ENCODE measurements at regions not wholly inside any gene's neighbourhood (a gene's known extent, or its start where the extent isn't known, plus 50 kb on each side); places are given as distances from the start of the nearest gene placed in this dataset.
"Not testable (repeated sequence)": the region's sequence is repeated elsewhere in the genome, so short reads cannot be mapped to it uniquely, and the experiment has no call there.

DNA sequence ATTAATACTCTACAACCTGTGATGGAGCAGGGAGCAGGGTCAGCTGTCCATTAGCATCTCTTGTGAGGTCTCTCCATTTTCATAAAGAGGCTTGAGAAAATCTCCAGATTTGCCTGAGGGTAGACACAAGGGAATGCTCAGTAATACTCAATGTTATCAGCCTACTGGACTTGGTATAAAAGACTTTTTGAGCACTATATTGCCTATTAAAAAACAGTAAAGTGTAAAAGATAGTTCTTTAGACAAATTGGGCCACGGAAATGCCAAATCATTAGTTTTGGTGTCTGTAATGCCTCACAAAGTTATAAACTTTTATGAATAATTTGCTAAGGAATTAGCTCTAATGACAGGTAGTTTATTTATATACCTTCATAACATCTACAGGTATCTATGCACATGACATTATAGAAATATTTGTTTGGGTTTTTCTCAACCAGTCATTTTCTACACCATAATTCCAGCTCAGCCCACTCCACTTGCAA lies 1524.9 kb upstream of the TPTE start:
- H2AFZ ChIP-seq (ENCODE audit: control insufficient read depth, low read depth, low read length); H3K27ac ChIP-seq (ENCODE audit: control insufficient read depth, insufficient read depth); DNase-seq (ENCODE audit: low read depth, low spot score); H3K27me3 ChIP-seq (replicated peaks in 1 of 2; ENCODE audit: control insufficient read depth in 2 of 2, insufficient read depth in 2 of 2, low read length in 1 of 2); SMC1A ChIA-PET (ENCODE audit: uncharacterized antibody, unreplicated experiment); H3K4me2 ChIP-seq (ENCODE audit: control insufficient read depth, insufficient read depth); FAIRE-seq; H3K79me2 ChIP-seq (ENCODE audit: control insufficient read depth, insufficient read depth, low read length); H3K4me3 ChIP-seq; in situ Hi-C loops (cut with MboI); RAD21 ChIA-PET (ENCODE audit: unreplicated experiment); H3K9me3 ChIP-seq (replicated peaks; ENCODE audit: control insufficient read depth, insufficient read depth, low read length); ATAC-seq; H3K9ac ChIP-seq (ENCODE audit: control insufficient read depth, insufficient read depth, low read length); H3K4me1 ChIP-seq (ENCODE audit: control insufficient read depth, insufficient read depth, low read length); H4K20me1 ChIP-seq (ENCODE audit: control insufficient read depth, insufficient read depth); CTCF ChIA-PET; intact Hi-C loops (cut with micrococcal nuclease; ENCODE audit: unreplicated experiment); H3K36me3 ChIP-seq (ENCODE audit: control insufficient read depth in 2 of 2, insufficient read depth in 2 of 2, low read length in 1 of 2); BruUV-seq (replicated peaks); POLR2A ChIA-PET: not testable (repeated sequence)
- WGBS (ENCODE audit: insufficient coverage, insufficient replicate concordance, low lambda C conversion rate, missing lambda C conversion rate) = 0% methylated on average over 1 of the region's 1 CpG

DNA sequence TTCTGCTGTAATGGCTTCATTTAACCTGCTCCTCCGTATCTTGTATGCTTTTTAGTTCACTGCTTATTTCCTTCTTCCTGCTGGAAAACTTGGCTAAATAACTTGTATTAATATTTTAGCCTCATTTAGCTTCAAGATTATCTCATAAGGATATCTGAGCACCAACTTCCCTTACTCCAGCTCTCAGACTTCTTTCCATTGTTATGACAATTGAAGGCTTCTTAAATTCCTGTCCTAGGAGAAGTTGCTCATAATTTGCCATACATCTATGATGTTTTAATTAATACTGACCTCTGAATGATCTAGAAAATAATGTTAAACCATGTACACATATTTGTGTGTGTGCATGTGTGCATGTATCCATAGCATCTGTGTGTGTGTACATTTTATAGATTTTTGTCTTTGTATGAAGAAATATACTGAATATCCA lies 1524.4 kb upstream of the TPTE start:
- 0% methylated on average over 1 of the region's 1 CpG for WGBS (ENCODE audit: insufficient coverage, insufficient replicate concordance, low lambda C conversion rate, missing lambda C conversion rate)
- ATAC-seq (no peak), DNase-seq (ENCODE audit: low read depth, low spot score) (no peak), FAIRE-seq (no peak)
- in situ Hi-C loops (cut with MboI) (no loop called here), intact Hi-C loops (cut with micrococcal nuclease; ENCODE audit: unreplicated experiment) (no loop called here)
- H3K36me3 ChIP-seq (ENCODE audit: control insufficient read depth in 2 of 2, insufficient read depth in 2 of 2, low read length in 1 of 2) = no peaks in the 10 kb centered on the region
- no peaks in the 10 kb centered on the region for H3K79me2 ChIP-seq (ENCODE audit: control insufficient read depth, insufficient read depth, low read length)
- no peaks in the 10 kb centered on the region; the same call in 2 of the 3 replicates for H3K9me3 ChIP-seq (replicated peaks; ENCODE audit: control insufficient read depth, insufficient read depth, low read length)
- no peak overlapping the region for H3K27ac ChIP-seq (ENCODE audit: control insufficient read depth, insufficient read depth)
- no peaks in the 10 kb centered on the region for H3K27me3 ChIP-seq (replicated peaks in 1 of 2; ENCODE audit: control insufficient read depth in 2 of 2, insufficient read depth in 2 of 2, low read length in 1 of 2)
- no peaks in the 10 kb centered on the region for H3K4me1 ChIP-seq (ENCODE audit: control insufficient read depth, insufficient read depth, low read length)
- POLR2A ChIA-PET = no interaction called here
- no peak overlapping the region for H3K4me2 ChIP-seq (ENCODE audit: control insufficient read depth, insufficient read depth)
- no peak overlapping the region for H3K9ac ChIP-seq (ENCODE audit: control insufficient read depth, insufficient read depth, low read length)
- no peak overlapping the region for H2AFZ ChIP-seq (ENCODE audit: control insufficient read depth, low read depth, low read length)
- RAD21 ChIA-PET (ENCODE audit: unreplicated experiment) = no interaction called here
- H3K4me3 ChIP-seq = no peak overlapping the region
- no peak for TF ChIP-seq SPI1 (IDR thresholded peaks at IDR 0.05; ENCODE audit: borderline replicate concordance, insufficient read depth, low read depth, low read length)
- no peak for TF ChIP-seq KAT2A (conservative IDR thresholded peaks at IDR 0.05; ENCODE audit: control insufficient read depth, low read depth, low read length)
- no peak for TF ChIP-seq NFXL1 (IDR thresholded peaks at IDR 0.05; ENCODE audit: borderline replicate concordance)
- H4K20me1 ChIP-seq (ENCODE audit: control insufficient read depth, insufficient read depth) = no peaks in the 10 kb centered on the region
- BruUV-seq (replicated peaks) = no TSS peak
- CTCF ChIA-PET = no interaction called here
- SMC1A ChIA-PET (ENCODE audit: uncharacterized antibody, unreplicated experiment) = no interaction called here

DNA sequence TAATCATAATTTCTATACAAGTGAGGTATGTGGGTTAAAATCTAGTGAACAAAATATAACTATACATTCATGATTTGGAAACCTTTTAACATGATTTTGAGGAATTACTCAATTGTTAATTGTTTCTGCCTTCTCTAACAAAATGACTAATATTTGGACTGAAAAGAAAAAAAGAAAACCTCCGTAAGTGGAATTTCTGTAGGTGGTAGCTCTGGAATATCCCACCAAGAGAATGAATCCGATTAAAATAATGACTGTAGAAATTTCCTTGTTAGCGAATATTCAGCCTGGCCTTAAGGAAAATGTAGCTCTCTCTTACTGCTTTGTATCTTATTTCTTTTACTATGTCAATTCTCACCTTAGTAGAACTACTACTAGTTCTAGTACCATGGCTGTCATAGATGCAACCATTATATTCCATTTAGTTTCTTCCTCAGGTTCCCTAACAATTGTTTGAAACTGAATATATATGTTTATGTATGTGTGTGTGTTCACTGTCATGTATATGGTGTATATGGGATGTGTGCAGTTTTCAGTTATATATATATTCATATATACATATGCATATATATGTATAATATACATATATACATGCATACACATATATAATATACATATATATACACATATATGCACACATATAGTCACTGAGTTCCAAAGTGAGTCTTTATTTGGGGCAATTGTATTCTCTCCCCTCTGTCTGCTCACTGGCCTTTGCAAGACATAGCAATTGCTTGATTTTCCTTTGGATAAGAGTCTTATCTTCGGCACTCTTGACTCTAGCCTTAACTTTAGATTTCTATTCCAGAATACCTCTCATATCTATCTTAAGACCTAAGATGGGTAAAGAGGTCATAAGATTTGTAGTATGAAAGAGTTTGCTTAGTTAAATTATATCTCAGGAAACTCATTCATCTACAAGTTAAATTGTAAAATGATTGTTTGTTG lies 1523.7 kb upstream of the TPTE start:
- ATAC-seq; H3K79me2 ChIP-seq (ENCODE audit: control insufficient read depth, insufficient read depth, low read length); H3K4me1 ChIP-seq (ENCODE audit: control insufficient read depth, insufficient read depth, low read length); H3K4me3 ChIP-seq; DNase-seq (ENCODE audit: low read depth, low spot score); CTCF ChIA-PET; H3K36me3 ChIP-seq (ENCODE audit: control insufficient read depth in 2 of 2, insufficient read depth in 2 of 2, low read length in 1 of 2); H3K27me3 ChIP-seq (replicated peaks in 1 of 2; ENCODE audit: control insufficient read depth in 2 of 2, insufficient read depth in 2 of 2, low read length in 1 of 2); SMC1A ChIA-PET (ENCODE audit: uncharacterized antibody, unreplicated experiment); BruUV-seq (replicated peaks); H2AFZ ChIP-seq (ENCODE audit: control insufficient read depth, low read depth, low read length); H3K4me2 ChIP-seq (ENCODE audit: control insufficient read depth, insufficient read depth); in situ Hi-C loops (cut with MboI); H3K27ac ChIP-seq (ENCODE audit: control insufficient read depth, insufficient read depth); FAIRE-seq; intact Hi-C loops (cut with micrococcal nuclease; ENCODE audit: unreplicated experiment); POLR2A ChIA-PET; H4K20me1 ChIP-seq (ENCODE audit: control insufficient read depth, insufficient read depth); RAD21 ChIA-PET (ENCODE audit: unreplicated experiment); H3K9me3 ChIP-seq (replicated peaks; ENCODE audit: control insufficient read depth, insufficient read depth, low read length); H3K9ac ChIP-seq (ENCODE audit: control insufficient read depth, insufficient read depth, low read length): not testable (repeated sequence)
- under 1% methylated on average over 4 of the region's 4 CpGs for WGBS (ENCODE audit: insufficient coverage, insufficient replicate concordance, low lambda C conversion rate, missing lambda C conversion rate)
